HG02623 (cell line): ENCODE measurements at regions not wholly inside any gene's neighbourhood (a gene's known extent, or its start where the extent isn't known, plus 50 kb on each side); places are given as distances from the start of the nearest gene placed in this dataset.

Experiments used
- ATAC-seq: cut with Tn5 transposase; IDR thresholded peaks from one replicate; pipeline ENCODE4 v1.9.1; 2021; ENCODE audit warnings: moderate library complexity; ENCODE audit not compliant: unreplicated experiment

GRCh38 chr6:6886171-6886885 lies 221.4 kb upstream of the RREB1 start:
- ATAC-seq, result no peak

DNA sequence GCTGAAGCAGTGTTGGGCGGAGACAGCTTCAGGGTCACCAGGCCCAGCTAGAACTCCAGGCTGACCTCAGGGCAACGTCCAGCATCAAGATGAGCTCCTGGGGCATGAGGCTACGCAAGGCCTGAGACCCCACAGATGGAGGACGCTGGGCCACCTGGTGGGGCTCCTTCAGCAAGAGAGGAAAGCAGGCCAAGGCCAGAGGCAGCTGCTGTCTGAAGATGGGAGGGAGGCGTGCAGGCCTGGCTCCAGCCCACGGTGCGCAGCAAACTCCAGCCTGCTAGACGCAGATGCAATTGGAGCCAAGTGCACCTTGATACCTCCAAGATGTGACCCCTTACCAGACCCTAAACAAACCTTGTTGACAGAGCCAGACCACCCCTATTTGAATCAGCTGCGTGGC lies 220.9 kb upstream of the RREB1 start:
- no peak for ATAC-seq

DNA sequence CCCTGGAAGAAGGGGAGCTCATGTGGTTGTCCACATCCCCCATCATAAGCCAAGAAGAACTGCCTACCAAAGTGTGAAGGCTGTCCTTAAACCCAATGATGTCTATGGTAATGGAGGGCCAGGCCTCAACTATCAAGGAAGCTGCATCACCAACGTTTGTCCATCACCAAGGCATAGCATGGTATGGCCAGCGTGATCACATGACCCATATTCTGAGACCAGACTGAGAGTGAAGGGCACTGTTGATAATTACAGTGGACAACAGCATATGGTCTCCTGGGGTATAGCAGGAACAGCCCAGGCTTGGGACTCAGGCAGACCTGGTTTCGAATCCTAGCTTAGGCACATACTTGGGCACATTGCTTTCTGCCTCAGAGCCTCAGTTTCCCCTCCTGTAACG lies 218.2 kb upstream of the RREB1 start:
- no peak for ATAC-seq

- ATAC-seq, result no peak
These were observed 217.3 kb upstream of the RREB1 start for GRCh38 chr6:6890400-6890858.

GRCh38 chr6:6891125-6891721 lies 216.5 kb upstream of the RREB1 start:
- ATAC-seq, result no peak

- no peak for ATAC-seq
These were observed 215.8 kb upstream of the RREB1 start for GRCh38 chr6:6891949-6892461.

DNA sequence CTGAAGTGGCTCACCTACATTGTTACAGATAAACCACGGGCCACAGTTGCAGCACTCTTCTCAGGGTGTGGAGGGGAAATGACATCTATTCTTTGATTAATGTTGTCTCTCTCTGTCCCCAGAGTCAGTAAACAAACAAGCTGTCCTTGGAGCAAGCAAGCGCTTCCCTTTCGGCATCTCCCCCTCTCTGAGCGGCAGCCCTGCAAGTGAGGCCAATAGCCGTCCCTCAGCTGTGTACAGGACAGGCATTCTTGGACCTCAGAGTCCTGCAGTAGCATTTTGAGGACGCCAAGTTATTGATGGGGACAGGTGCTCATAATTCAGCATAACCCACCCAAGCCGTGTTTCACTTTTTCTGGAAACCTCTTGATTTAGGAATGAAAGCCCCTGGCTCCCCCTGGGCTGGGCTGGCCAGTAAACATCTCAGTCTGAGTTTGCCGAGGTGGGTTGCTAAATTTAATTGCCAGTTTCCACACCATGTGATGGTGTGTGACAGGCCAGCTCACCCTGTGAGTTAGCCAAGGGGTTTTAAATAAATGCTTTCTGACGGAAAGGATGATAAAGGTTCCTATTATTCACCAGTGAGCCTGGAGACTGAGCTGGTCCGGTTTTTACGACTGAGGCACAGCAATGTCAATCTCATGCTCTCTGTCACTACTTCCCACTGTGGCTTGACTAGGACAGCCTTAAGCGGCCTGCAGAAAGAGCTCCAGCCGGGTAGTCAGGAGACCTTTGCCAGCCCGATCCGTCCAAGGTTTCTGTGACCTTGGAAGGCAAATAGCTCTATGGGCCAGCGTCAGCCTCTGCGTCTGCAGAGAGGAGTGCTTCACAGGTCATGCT lies 214.8 kb upstream of the RREB1 start:
- ATAC-seq, result no peak

DNA sequence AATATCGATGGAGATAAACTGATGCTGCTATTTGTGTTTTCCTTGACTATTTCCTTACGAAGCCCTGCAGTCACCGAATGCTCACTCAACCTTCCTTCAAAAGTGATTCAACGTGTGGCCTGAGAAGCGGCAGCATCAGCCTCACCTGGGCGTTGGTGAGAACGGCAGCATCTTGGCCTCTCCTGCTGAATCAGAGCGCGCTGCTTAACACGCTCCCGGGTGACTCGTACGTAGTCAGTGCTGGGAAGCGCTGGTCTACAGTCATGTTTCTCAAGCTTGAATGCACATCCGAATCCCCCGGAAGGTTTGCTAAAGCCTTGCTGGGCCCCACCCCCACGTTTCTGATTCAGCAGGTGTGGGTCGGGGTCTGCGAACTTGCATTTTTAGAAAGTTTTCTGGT lies 214.1 kb upstream of the RREB1 start:
- no peak for ATAC-seq

DNA sequence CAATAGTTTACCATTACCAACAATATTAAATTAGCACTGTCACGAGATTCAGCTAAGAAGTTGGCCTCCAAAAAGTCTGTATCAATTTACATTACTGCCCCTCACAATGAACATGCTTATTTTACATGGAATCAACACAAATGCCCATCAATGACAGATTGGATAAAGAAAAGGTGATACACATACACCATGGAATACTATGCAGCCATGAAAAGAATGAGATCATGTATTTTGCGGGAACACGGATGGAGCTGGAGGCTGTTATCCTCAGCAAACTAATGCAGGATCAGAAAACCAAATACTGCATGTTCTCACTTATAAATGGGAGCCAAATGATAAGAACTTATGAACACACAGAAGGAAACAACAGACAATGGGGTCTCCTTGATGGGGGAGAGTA lies 211.8 kb upstream of the RREB1 start:
- no peak for ATAC-seq

DNA sequence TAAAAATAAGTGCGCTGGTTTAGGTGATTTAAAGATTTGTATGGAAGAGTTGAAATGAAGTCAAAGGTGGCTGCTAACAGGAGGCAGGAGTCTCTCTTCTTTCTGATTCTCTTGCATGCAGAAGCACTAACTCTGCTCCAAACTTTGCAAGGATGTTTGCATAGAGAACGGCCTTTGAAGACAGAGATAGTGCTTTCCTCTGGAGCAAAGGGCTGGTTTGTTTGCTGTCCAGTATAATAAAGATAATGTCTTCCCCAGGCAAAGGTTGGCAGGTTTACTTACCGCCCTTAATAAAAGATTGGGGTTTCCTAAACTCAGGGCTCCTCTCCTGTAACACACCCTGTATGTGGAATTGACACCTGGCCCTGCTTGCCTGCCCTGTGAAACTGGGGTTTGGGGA lies 210.6 kb upstream of the RREB1 start:
- no peak for ATAC-seq

DNA sequence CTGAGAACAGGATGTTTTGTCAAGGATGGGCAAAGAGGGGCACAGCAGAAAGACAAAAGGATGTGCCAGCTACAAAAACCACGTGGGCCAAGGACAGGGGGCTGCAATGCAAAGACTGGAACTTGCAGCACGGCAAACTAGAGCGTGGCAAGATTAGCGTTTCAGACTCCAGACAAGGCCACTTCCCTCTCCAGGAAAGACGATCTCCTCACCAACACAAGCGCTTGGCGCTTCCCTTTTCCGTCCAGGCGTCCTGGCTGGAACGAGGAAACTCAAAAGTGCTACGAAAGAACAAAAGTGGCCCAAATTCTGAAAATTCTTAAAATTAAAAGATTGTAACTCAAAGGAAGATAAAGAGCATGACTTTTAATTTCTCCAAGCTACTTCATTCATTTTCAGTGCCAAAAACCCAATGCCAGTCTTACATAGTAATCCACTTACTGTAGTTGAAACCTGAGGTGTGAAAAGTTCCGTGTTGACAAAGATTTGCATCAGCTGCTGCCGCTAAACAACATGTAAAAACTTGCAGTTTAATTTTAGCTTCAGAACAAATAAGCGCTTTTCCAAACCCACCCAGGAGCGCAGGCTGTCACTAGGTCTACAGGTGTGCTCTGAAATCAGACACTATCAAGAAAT lies 207.1 kb upstream of the RREB1 start:
- no peak for ATAC-seq

GRCh38 chr6:6901205-6901719 lies 206.5 kb upstream of the RREB1 start:
- no peak for ATAC-seq

DNA sequence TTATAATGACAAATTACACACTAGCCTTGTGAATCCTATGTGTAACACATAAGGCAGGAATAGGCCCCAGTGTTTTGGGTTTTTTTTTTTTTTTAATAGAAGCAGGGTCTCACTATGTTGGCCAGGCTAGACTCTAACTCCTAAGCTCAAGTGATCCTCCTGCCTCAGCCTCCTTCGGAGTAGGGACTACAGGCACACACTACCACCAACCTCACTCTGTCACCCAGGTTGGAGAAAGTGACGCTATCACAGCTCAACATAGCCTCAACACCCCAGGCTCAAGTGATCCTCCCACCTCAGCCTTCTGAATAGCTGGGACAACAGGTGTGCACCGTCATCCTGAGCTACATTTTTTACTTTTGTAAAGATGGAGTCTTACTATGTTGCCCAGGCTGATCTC lies 205.8 kb upstream of the RREB1 start:
- ATAC-seq, result no peak

DNA sequence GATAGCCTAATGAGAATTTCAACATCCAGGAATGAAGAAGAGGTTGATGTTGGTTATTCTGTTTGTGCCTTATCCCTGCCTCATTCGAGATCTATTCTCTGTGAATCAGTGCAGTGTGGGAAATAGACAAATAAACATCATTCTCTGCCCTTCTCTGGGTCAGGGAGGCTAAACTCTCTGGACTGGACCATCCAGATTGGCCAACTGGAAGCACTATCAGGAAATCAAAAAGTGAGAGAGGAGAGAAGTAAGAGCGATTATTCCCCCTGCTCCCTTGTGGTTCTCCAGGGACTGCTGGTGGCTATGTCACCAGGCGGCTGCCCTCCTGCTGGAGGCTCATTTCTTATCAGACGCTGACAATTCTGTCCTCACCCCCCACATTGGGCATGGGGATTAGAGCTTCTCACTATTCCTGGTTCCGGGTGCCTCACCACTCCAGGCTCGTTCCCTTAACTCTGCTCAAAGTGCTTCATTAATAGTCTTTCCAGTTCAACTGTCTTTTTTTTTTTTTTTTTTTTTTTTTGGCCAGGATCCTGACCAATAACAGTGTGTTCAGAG lies 201.7 kb upstream of the RREB1 start:
- ATAC-seq, result no peak

DNA sequence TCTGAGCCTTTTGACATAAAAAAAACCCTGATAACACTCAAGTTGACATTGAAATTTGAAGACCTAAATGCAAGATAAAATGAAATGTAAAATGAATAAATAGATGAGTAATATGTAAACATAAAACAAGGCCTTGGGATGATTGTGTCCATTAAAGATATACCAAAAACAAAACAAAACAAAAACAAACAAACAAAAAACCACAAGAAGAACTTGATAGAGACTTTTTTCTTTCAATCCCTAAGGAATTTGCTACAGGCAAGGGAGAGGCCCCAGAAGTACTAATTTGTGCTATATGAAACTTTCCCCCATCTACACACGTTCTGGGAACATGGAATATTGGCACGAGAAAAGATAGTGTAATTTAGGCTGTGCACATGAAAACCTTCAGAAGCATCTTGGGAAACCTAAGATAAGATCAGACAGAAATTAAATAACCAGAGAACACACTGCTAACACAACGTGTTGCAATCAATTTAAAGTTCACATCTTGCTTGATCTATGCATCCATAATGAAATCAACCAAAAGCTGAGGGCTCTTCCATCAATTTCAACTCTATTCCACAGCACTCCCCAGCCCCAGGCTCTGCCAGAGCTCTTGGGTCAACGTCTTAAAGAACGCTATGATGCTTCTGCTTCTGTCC lies 201.1 kb upstream of the RREB1 start:
- ATAC-seq, result no peak

- ATAC-seq, result no peak
These were observed 200.5 kb upstream of the RREB1 start for GRCh38 chr6:6907286-6907685.

DNA sequence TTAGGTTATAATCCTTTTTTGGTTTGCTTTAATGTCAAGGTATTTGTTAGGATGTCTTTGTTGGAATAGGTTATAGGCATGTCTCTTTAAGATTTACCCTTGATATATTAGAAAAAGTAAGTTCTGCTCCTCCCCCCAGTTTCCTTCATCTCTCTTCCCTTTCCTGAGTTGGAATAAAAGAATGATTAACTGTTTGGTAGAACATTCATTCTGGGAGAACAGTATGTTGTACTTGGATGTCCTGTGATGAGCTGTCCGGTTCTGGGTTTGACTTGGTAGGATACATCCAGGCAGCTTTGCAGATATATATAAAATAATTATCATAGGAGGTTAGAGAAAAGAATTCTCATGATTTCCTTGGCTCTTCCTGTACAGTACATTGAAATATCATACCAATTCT lies 199.6 kb upstream of the RREB1 start:
- ATAC-seq, result no peak

DNA sequence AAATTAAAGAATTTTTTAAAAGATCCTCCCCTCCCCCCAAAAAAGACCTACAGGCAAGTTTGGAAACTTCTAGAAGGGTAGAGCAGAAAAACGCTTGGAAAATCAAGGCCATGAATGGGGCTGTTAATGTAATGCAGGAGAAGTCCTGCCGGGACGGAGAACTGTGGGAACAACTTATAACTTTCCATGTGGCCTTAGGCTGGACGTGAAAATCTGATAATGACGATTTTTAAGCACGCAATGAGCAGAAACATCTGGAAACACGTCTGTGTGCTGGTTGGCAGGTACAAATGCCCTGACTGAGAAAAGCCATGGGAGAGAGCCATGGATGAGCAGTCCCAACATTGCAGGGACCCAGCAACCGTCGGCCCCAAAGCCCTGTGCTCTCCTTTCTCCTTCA lies 198.7 kb upstream of the RREB1 start:
- ATAC-seq, result no peak

- ATAC-seq, result no peak
These were observed 196.9 kb upstream of the RREB1 start for GRCh38 chr6:6910734-6911295.

- no peak for ATAC-seq
These were observed 196.4 kb upstream of the RREB1 start for GRCh38 chr6:6911391-6911790.
